K562 (cell line): ENCODE measurements at regions not wholly inside any gene's neighbourhood (a gene's known extent, or its start where the extent isn't known, plus 50 kb on each side); places are given as distances from the start of the nearest gene placed in this dataset.
A peak's percentile ranks its signal among the peaks of the same experiment; 100 is the strongest.

Experiments
- ATAC-seq: fragments of 200-7000 bp; cut with Tn5 transposase; 3 replicates; pipeline ENCODE4 v1.9.1; 2020; ENCODE audit warnings: moderate library complexity
- BruUV-seq: library from RNA; stranded (reverse); fragments of 400-500 nt; replicated peaks from 2 replicates; lab custom pipeline; 2021; lab: Mats Ljungman, UMichigan
- CTCF ChIA-PET: fragments of 300-600 bp; formaldehyde crosslinking; extraction: SDS; loops from one replicate; lab custom pipeline; 2021; ENCODE audit warnings: low intra/inter-chr PET ratio; lab: Yijun Ruan, JAX
- POLR2A ChIA-PET: fragments of 300-600, 350-650 bp; sonication (Branson Sonifier 250); formaldehyde crosslinking; extraction: SDS; loops from one replicate; lab custom pipeline; 2021; ENCODE audit warnings: antibody characterized with exemption, inconsistent platforms; lab: Yijun Ruan, JAX
- DNase-seq, 4 experiments: peaks; one replicate each; pipeline versions ENCODE4 v3.0.0 to v3.0.0-alpha.2; 2011 to 2018; ENCODE audit warnings: low spot score in 3 of 4, mixed read lengths in 3 of 4; ENCODE audit errors: extremely low read depth in 1 of 4
- FAIRE-seq: peaks from 2 replicates; lab custom pipeline; 2011; peaks lifted over from hg19 to GRCh38; lab: Jason Lieb, UNC
- H2AFZ ChIP-seq: 2 replicates; pipeline ENCODE4 v1.6.0; 2011; ENCODE audit warnings: low read depth, low read length, control low read depth, inconsistent platforms
- H3K27ac ChIP-seq: fragments of 200-600 bp; 3 replicates; pipeline ENCODE4 v1.8.0; 2011; ENCODE audit warnings: low read depth, mild to moderate bottlenecking, control low read depth, inconsistent platforms, low read length, moderate library complexity, mixed read lengths; ENCODE audit errors: extremely low read depth
- H3K27me3 ChIP-seq, 2 experiments: fragments of 300-600 bp in 1 of 2; 2 replicates in 1 of 2; 3 replicates in 1 of 2; pipeline versions ENCODE4 v1.6.0 to v1.8.0; 2011; ENCODE audit warnings: inconsistent platforms in 2 of 2, low read length in 2 of 2, mild to moderate bottlenecking in 1 of 2, mixed read lengths in 1 of 2, moderate library complexity in 1 of 2; ENCODE audit not compliant: control insufficient read depth in 2 of 2, insufficient read depth in 2 of 2
- H3K36me3 ChIP-seq: fragments of 300-600 bp; 3 replicates; pipeline ENCODE4 v1.8.0; 2011; ENCODE audit warnings: mild to moderate bottlenecking, low read length, inconsistent platforms; ENCODE audit not compliant: control insufficient read depth, insufficient read depth
- H3K4me1 ChIP-seq, 2 experiments: fragments of 200-600 bp in 1 of 2; replicated peaks in 1 of 2; 2 replicates in 1 of 2; 3 replicates in 1 of 2; pipeline versions ENCODE4 v1.5.1 to v1.8.0; 2011; ENCODE audit warnings: inconsistent platforms in 2 of 2, low read length in 2 of 2, mild to moderate bottlenecking in 1 of 2, mixed read lengths in 1 of 2, moderate library complexity in 1 of 2; ENCODE audit not compliant: control insufficient read depth in 2 of 2, insufficient read depth in 2 of 2
- H3K4me2 ChIP-seq: 2 replicates; pipeline ENCODE4 v1.6.1; 2011; ENCODE audit warnings: low read length, control low read depth, inconsistent platforms, mixed read lengths; ENCODE audit not compliant: insufficient read depth
- H3K4me3 ChIP-seq: fragments of 200-600 bp; sonication (generic), shearing (Covaris generic); 2 replicates; pipeline ENCODE4 v1.5.1; 2016; ENCODE audit warnings: control low read depth, inconsistent platforms
- H3K79me2 ChIP-seq: fragments of 200-600 bp; 3 replicates; pipeline ENCODE4 v1.8.0; 2011; ENCODE audit warnings: low read length, inconsistent platforms; ENCODE audit not compliant: control insufficient read depth, insufficient read depth
- H3K9ac ChIP-seq, 2 experiments: 2 replicates each; pipeline versions ENCODE4 v1.6.0 to v1.6.1; 2011; ENCODE audit warnings: low read depth in 2 of 2, low read length in 2 of 2, control low read depth in 1 of 2, inconsistent platforms in 1 of 2, mild to moderate bottlenecking in 1 of 2, mixed read lengths in 1 of 2; ENCODE audit not compliant: insufficient read depth in 1 of 2
- H3K9me1 ChIP-seq: one replicate; pipeline ENCODE4 v1.6.0; 2011; ENCODE audit warnings: inconsistent platforms, mild to moderate bottlenecking, low read length, moderate library complexity; ENCODE audit not compliant: control insufficient read depth, insufficient read depth
- H3K9me3 ChIP-seq: replicated peaks from 2 replicates; pipeline ENCODE4 v1.5.1; 2011; ENCODE audit warnings: low read depth, low read length, inconsistent platforms; ENCODE audit not compliant: control insufficient read depth, insufficient read depth
- H4K20me1 ChIP-seq: replicated peaks from 2 replicates; pipeline ENCODE4 v1.6.1; 2011; ENCODE audit warnings: low read length, inconsistent platforms, mixed read lengths; ENCODE audit not compliant: control insufficient read depth, insufficient read depth
- BCOR ChIP-seq: fragments of 450-650 bp; IDR thresholded peaks from 2 replicates; pipeline ENCODE4 v1.6.1; 2016
- CBFB ChIP-seq: sonication (generic); formaldehyde crosslinking; IDR thresholded peaks from 2 replicates; pipeline ENCODE4 v1.4.0; 2020; ENCODE audit warnings: mild to moderate bottlenecking, missing genetic modification reagents
- FOSL1 ChIP-seq: fragments of 200-800 bp; sonication (Bioruptor generic); conservative IDR thresholded peaks from 2 replicates; pipeline ENCODE4 v1.6.1; 2016; ENCODE audit warnings: missing genetic modification characterization, missing compliant biosample characterization
- L3MBTL2 ChIP-seq: fragments of 450-650 bp; IDR thresholded peaks from 2 replicates; pipeline ENCODE4 v1.6.1; 2016; ENCODE audit warnings: mild to moderate bottlenecking, moderate library complexity
- MEF2D ChIP-seq: conservative IDR thresholded peaks from 2 replicates; pipeline ENCODE4 v1.6.1; 2016; ENCODE audit warnings: low read depth, missing genetic modification characterization, missing compliant biosample characterization
- NR4A1 ChIP-seq, 2 experiments: fragments of 250-450 bp in 1 of 2; fragments of 450-650 bp in 1 of 2; sonication (Bioruptor Pico) in 1 of 2; IDR thresholded peaks; 2 replicates each; pipeline versions ENCODE4 v1.4.0 to v1.6.1; 2016 to 2020; ENCODE audit warnings: mild to moderate bottlenecking in 2 of 2, missing compliant biosample characterization in 1 of 2, missing genetic modification characterization in 1 of 2, moderate library complexity in 1 of 2
- PHB ChIP-seq: fragments of 250-450 bp; sonication (Bioruptor Pico); IDR thresholded peaks from 2 replicates; pipeline ENCODE4 v1.5.0; 2021
- RHOXF2B ChIP-seq: fragments of 250-450 bp; sonication (Bioruptor Pico); conservative IDR thresholded peaks from 2 replicates; pipeline ENCODE4 v1.5.1; 2021
- SMAD4 ChIP-seq: fragments of 250-450 bp; sonication (Bioruptor Pico); conservative IDR thresholded peaks from 2 replicates; pipeline ENCODE4 v1.8.0; 2021; ENCODE audit warnings: inconsistent platforms, mild to moderate bottlenecking, moderate library complexity
- TCFL5 ChIP-seq: fragments of 250-450 bp; sonication (Bioruptor Pico); conservative IDR thresholded peaks from 2 replicates; pipeline ENCODE4 v1.6.1; 2021; ENCODE audit warnings: mild to moderate bottlenecking, moderate library complexity, matching md5 sums
- ZKSCAN8 ChIP-seq: fragments of 200-800 bp; sonication (Bioruptor generic); IDR thresholded peaks from 2 replicates; pipeline ENCODE4 v1.6.1; 2016; ENCODE audit warnings: missing genetic modification characterization, missing compliant biosample characterization
- ZNF311 ChIP-seq: fragments of 250-450 bp; sonication (Bioruptor Pico); IDR thresholded peaks from 2 replicates; pipeline ENCODE4 v1.4.0; 2020; ENCODE audit warnings: mild to moderate bottlenecking, moderate library complexity
- ZNF583 ChIP-seq: fragments of 250-450 bp; sonication (Bioruptor Pico); IDR thresholded peaks from 2 replicates; pipeline ENCODE4 v1.4.0; 2020
- ZNF668 ChIP-seq: fragments of 250-450 bp; sonication (Bioruptor Pico); IDR thresholded peaks from 2 replicates; pipeline ENCODE4 v1.8.0; 2022; ENCODE audit warnings: mild to moderate bottlenecking, inconsistent platforms
- WGBS: fragments of 100-300 bp; shearing (Covaris generic); methylation state at CpG from one replicate; pipeline ENCODE4 v1.1.6; 2016; ENCODE audit warnings: low coverage, mixed read lengths; ENCODE audit not compliant: insufficient coverage; ENCODE audit errors: missing lambda C conversion rate; 5-methylcytosine and 5-hydroxymethylcytosine counted together
- in situ Hi-C: fragments of 300-500 bp; cut with MboI; formaldehyde crosslinking; loops from 4 replicates; pipeline ENCODE4 v1.15.0; 2018; ENCODE audit warnings: inconsistent platforms, mixed read lengths
- intact Hi-C: fragments of 100-400 bp; cut with micrococcal nuclease; formaldehyde crosslinking; loops from 2 replicates; pipeline ENCODE4 v1.14.2; 2022
- TF ChIP-seq, protein P1 (sequence below): fragments of 250-450 bp; sonication (Bioruptor Pico); IDR thresholded peaks from 2 replicates; pipeline ENCODE4 v1.5.0; 2020; ENCODE audit warnings: mild to moderate bottlenecking, borderline replicate concordance

DNA sequence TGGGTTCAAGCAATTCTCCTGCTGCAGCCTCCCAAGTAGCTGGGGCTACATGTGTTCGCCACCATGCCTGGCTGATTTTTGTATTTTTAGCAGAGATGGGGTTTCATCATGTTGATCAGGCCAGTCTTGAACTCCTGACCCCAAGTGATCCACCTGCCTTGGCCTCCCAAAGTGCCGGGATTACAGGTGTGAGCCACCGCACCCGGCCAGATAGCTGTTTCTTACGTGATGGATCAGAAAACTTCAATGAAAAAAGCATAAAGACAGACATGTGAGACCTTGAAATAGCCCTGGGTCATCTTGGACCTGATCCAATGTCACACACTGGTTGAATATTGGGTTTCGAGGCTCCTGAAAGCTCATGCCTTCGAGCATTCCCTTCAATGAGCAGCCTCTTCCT lies 66.7 kb upstream of the RTN4 start:
- H3K9me1 ChIP-seq, result no peaks in the 10 kb centered on the region
- ChIA-PET POLR2A (interaction anchor here (1.1 to 4.4 kb wide), 9 partner anchors 9 to 68 kb away, joined by 3 to 26 read pairs (median 6); partner anchors contain the start of gene RTN4), CTCF (no interaction called here)
- BruUV-seq, result no TSS peak
- no peak overlapping the region for H2AFZ ChIP-seq
- no peaks in the 10 kb centered on the region for H3K36me3 ChIP-seq
- H3K27me3 ChIP-seq, result no peaks in the 10 kb centered on the region
- in situ Hi-C loops (no loop called here), intact Hi-C loops (loop anchor here (1.0 to 5.0 kb wide), 2 partner anchors 23 to 50 kb away; no protein-coding TSS in a partner anchor)
- no peak for DNase-seq
- 74% methylated on average over 7 of the region's 7 CpGs for WGBS
- H4K20me1 ChIP-seq, result no peaks in the 10 kb centered on the region
- no peak for FAIRE-seq
- H3K27ac ChIP-seq, result peak overlapping the region; percentile 35; the same call in 2 of the 3 replicates
- no peak overlapping the region for H3K9ac ChIP-seq
- no peak overlapping the region for H3K4me3 ChIP-seq
- H3K9me3 ChIP-seq, result no peaks in the 10 kb centered on the region
- no peak for ATAC-seq
- peaks cover 37 to 91% of the 10 kb centered on the region in 2 experiments for H3K4me1 ChIP-seq
- H3K4me2 ChIP-seq, result no peak overlapping the region
- no peaks in the 10 kb centered on the region for H3K79me2 ChIP-seq
- peak; percentile 51; the same call in 1 of the 2 replicates for TF ChIP-seq SMAD4 (CRISPR knock-in tag)
- TF ChIP-seq, protein P1, sequence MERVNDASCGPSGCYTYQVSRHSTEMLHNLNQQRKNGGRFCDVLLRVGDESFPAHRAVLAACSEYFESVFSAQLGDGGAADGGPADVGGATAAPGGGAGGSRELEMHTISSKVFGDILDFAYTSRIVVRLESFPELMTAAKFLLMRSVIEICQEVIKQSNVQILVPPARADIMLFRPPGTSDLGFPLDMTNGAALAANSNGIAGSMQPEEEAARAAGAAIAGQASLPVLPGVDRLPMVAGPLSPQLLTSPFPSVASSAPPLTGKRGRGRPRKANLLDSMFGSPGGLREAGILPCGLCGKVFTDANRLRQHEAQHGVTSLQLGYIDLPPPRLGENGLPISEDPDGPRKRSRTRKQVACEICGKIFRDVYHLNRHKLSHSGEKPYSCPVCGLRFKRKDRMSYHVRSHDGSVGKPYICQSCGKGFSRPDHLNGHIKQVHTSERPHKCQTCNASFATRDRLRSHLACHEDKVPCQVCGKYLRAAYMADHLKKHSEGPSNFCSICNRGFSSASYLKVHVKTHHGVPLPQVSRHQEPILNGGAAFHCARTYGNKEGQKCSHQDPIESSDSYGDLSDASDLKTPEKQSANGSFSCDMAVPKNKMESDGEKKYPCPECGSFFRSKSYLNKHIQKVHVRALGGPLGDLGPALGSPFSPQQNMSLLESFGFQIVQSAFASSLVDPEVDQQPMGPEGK (CRISPR knock-in tag), result 0 out of 2 replicates have a peak, but pooled peaks have one; percentile 49
- peak; percentile 67 for TF ChIP-seq L3MBTL2
- TF ChIP-seq BCOR, result 0 out of 2 replicates have a peak, but pooled peaks have one; percentile 14
- TF ChIP-seq PHB (CRISPR knock-in tag), result no peak
- no peak for TF ChIP-seq NR4A1 (CRISPR knock-in tag; IDR thresholded peaks at IDR 0.05)
- 0 out of 2 replicates have a peak, but pooled peaks have one; percentile 35 for TF ChIP-seq NR4A1 (tag; IDR thresholded peaks at IDR 0.05)
- 0 out of 2 replicates have a peak, but pooled peaks have one; percentile 29 for TF ChIP-seq ZNF311 (CRISPR knock-in tag)
- no peak for TF ChIP-seq FOSL1 (tag)
- no peak for TF ChIP-seq CBFB
- TF ChIP-seq ZNF668, result no peak
- TF ChIP-seq ZNF583 (CRISPR knock-in tag), result peak; percentile 61; the same call in 1 of the 2 replicates
- TF ChIP-seq ZKSCAN8 (CRISPR knock-in tag), result 0 out of 2 replicates have a peak, but pooled peaks have one; percentile 11
- no peak for TF ChIP-seq RHOXF2B (CRISPR knock-in tag)
- TF ChIP-seq TCFL5 (CRISPR knock-in tag), result no peak
- TF ChIP-seq MEF2D (tag), result peak; percentile 53; the same call in 1 of the 2 replicates
